Gastrocnemius medialis (tissue), 4 donors: ENCODE measurements at regions not wholly inside any gene's neighbourhood (a gene's known extent, or its start where the extent isn't known, plus 50 kb on each side); places are given as distances from the start of the nearest gene placed in this dataset.

Experiments used
- ATAC-seq, 2 donors: fragments of 150-250 bp; one replicate each; pipeline ENCODE4 v1.9.1; 2016
- DNase-seq, 2 donors: peaks; one replicate each; pipeline ENCODE4 v3.0.0-alpha.2; 2019
- H3K27ac ChIP-seq, 4 donors: fragments of 200-600 bp; sonication (generic); 1 replicate in 1 of 4; 2 replicates in 3 of 4; pipeline ENCODE4 v1.5.1; 2016 to 2018; ENCODE audit warnings: mild to moderate bottlenecking in 2 of 4, moderate library complexity in 1 of 4
- H3K27me3 ChIP-seq, 3 donors: fragments of 200-600 bp; sonication (generic) in 2 of 3; 1 replicate in 1 of 3; 2 replicates in 2 of 3; pipeline versions ENCODE4 v1.5.1 to v1.6.0; 2016 to 2019; ENCODE audit warnings: mild to moderate bottlenecking in 1 of 3, moderate library complexity in 1 of 3
- H3K36me3 ChIP-seq, 2 donors: fragments of 200-600 bp; sonication (generic) in 1 of 2; one replicate each; pipeline ENCODE4 v1.5.1; 2017 to 2018
- H3K4me1 ChIP-seq, 2 donors: fragments of 200-600 bp; sonication (generic) in 1 of 2; one replicate each; pipeline ENCODE4 v1.5.1; 2016 to 2017; ENCODE audit warnings: mild to moderate bottlenecking in 2 of 2
- H3K4me3 ChIP-seq, 4 donors: fragments of 200-600 bp; sonication (generic) in 3 of 4; 1 replicate in 1 of 4; 2 replicates in 3 of 4; pipeline ENCODE4 v1.5.1; 2016 to 2019; ENCODE audit warnings: mild to moderate bottlenecking in 2 of 4
- H3K9me3 ChIP-seq, 3 donors: fragments of 200-600 bp; sonication (generic) in 2 of 3; 1 replicate in 1 of 3; 2 replicates in 2 of 3; pipeline ENCODE4 v1.5.1; 2016 to 2019
- CTCF ChIP-seq, 5 experiments: fragments of 450-650 bp in 3 of 5; fragments of 200-600 bp in 2 of 5; sonication (generic) in 2 of 5; IDR thresholded peaks in 4 of 5; conservative IDR thresholded peaks in 1 of 5; 1 replicate in 4 of 5; 2 replicates in 1 of 5; pipeline ENCODE4 v1.5.1; 2016 to 2019; ENCODE audit warnings: antibody characterized with exemption in 5 of 5, mild to moderate bottlenecking in 3 of 5, moderate library complexity in 3 of 5
- POLR2A ChIP-seq, 2 donors: fragments of 450-650 bp; IDR thresholded peaks; one replicate each; pipeline ENCODE4 v1.6.1; 2017; ENCODE audit warnings: antibody characterized with exemption in 2 of 2, mild to moderate bottlenecking in 2 of 2, moderate library complexity in 2 of 2
- in situ Hi-C, 4 donors: fragments of 200-750 bp; cut with MboI; loops; one replicate each; pipeline versions ENCODE4 v1.15.0 to v1.8.0; 2017; ENCODE audit warnings: low sequenced_read_pairs in 4 of 4
- intact Hi-C: fragments of 100-400 bp; cut with DNase I; formaldehyde crosslinking; loops from one replicate; pipeline ENCODE4 v1.15.1; 2023; ENCODE audit warnings: low total_unique reads

- Histone ChIP-seq H3K9me3 (no peaks in the 10 kb centered on the region), H3K36me3 (no peaks in the 10 kb centered on the region), H3K27ac (no peak overlapping the region), H3K4me1 (no peaks in the 10 kb centered on the region), H3K4me3 (no peak overlapping the region), H3K27me3 (no peaks in the 10 kb centered on the region)
- ATAC-seq (no peak), DNase-seq (no peak)
- in situ Hi-C loops (no loop called here), intact Hi-C loops (no loop called here)
- TF ChIP-seq POLR2A (IDR thresholded peaks at IDR 0.05) (no peak), CTCF (IDR thresholded peaks at IDR 0.05 in 4 of 5, conservative IDR thresholded peaks at IDR 0.05 in 1 of 5) (no peak)
These were observed 453.9 kb upstream of the ZFP42 start for GRCh38 chr4:187541666-187542065.

- Histone ChIP-seq H3K4me1 (no peaks in the 10 kb centered on the region), H3K27me3 (no peaks in the 10 kb centered on the region), H3K9me3 (no peaks in the 10 kb centered on the region), H3K4me3 (no peak overlapping the region), H3K27ac (no peak overlapping the region), H3K36me3 (no peaks in the 10 kb centered on the region)
- in situ Hi-C loops (no loop called here), intact Hi-C loops (no loop called here)
- DNase-seq: no peak
- ATAC-seq: no peak
- TF ChIP-seq POLR2A (IDR thresholded peaks at IDR 0.05): no peak
- TF ChIP-seq CTCF (IDR thresholded peaks at IDR 0.05 in 4 of 5, conservative IDR thresholded peaks at IDR 0.05 in 1 of 5): no peak
These were observed 451.0 kb upstream of the ZFP42 start for GRCh38 chr4:187544461-187545053.

DNA sequence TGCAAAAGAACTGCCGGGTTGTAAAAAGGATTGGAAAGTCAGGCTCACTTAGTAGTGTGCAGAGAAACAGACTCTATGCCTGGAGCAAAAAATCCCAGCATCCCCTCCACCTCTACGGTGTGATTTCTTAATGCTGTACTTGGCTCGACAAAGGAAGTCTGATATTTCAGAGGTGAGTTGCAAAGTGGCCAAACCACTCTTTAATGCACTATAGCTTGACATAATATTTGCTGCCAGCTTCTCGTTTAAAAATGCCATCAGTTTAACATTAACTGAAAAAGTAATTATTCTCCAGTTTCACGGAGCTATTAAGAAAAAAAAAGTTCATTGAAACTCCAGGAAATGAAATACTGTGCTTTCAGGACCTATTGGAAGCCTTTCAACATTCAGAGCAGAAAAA is 448.3 kb upstream of the ZFP42 start:
- Histone ChIP-seq H3K4me3 (no peak overlapping the region), H3K4me1 (no peaks in the 10 kb centered on the region), H3K36me3 (no peaks in the 10 kb centered on the region), H3K27me3 (no peaks in the 10 kb centered on the region), H3K9me3 (no peaks in the 10 kb centered on the region), H3K27ac (no peak overlapping the region)
- intact Hi-C loops: no loop called here
- DNase-seq (no peak), ATAC-seq (no peak)
- no peak for TF ChIP-seq POLR2A (IDR thresholded peaks at IDR 0.05)
- in situ Hi-C loops: no loop called here

DNA sequence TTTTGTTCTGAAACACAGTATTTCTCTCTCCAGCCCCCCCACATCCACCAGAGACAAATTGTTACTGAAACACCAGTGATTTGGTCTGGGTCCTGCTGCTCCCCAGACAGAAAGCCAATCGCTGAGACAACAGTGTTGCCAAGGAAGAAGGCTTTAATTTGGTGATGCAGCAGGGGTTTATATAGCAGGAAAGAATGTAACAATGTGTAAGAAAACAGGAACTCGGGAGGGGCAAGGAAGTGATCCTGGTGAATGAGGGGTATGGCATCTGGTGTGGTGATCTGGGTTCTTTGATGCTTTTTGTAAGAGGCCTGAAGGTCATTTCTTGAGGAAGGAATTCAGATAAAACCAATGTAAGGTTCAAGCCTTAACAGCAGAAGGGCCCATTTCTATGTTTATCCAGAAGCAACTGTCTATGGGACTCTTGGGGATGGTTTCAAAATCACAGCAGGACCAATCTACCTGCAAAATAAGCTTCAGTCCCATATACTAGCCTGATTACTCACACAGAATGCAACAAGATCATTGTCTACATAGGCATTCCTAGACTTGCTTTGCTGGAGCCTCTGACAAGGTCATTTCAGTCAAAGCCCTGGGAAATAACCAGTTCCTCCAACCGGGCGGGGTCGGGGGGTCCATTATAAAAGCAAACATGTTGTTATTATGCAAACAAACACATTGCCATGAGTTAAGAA is 445.2 kb upstream of the ZFP42 start:
- TF ChIP-seq CTCF (IDR thresholded peaks at IDR 0.05 in 4 of 5, conservative IDR thresholded peaks at IDR 0.05 in 1 of 5): no peak
- TF ChIP-seq POLR2A (IDR thresholded peaks at IDR 0.05): no peak
- H3K4me1 ChIP-seq: no peaks in the 10 kb centered on the region
- intact Hi-C loops (no loop called here), in situ Hi-C loops (no loop called here)
- no peaks in the 10 kb centered on the region for H3K27me3 ChIP-seq
- H3K4me3 ChIP-seq: no peak overlapping the region
- H3K36me3 ChIP-seq: no peaks in the 10 kb centered on the region
- ATAC-seq (no peak), DNase-seq (no peak)
- no peaks in the 10 kb centered on the region for H3K9me3 ChIP-seq
- H3K27ac ChIP-seq: no peak overlapping the region

DNA sequence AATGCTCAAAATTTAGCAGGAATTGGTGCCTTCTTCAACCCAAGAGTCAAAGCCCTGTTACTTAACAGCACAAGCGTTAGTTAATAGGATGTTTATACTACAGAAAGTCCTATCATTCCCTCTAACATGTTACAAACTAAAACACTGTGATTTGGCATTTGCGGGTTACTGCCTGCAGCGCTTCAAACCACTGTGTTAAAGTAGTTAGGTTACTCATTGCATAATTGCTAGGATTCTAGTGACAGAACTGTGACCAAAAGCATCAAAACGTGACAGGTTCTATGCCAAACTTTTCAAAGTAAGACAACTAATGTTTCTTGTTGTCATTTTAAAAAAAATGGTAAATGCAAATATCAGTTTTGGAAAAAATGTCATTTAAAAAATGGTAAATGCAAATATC is 442.8 kb upstream of the ZFP42 start:
- in situ Hi-C loops (no loop called here), intact Hi-C loops (no loop called here)
- no peaks in the 10 kb centered on the region for H3K27me3 ChIP-seq
- H3K9me3 ChIP-seq: no peaks in the 10 kb centered on the region
- H3K4me1 ChIP-seq: no peaks in the 10 kb centered on the region
- DNase-seq (no peak), ATAC-seq (no peak)
- H3K4me3 ChIP-seq: no peak overlapping the region
- TF ChIP-seq CTCF (IDR thresholded peaks at IDR 0.05 in 4 of 5, conservative IDR thresholded peaks at IDR 0.05 in 1 of 5) (no peak), POLR2A (IDR thresholded peaks at IDR 0.05) (no peak)
- no peaks in the 10 kb centered on the region for H3K36me3 ChIP-seq
- H3K27ac ChIP-seq: no peak overlapping the region
